ENCODE measurements at regions not wholly inside any gene's neighbourhood (a gene's known extent, or its start where the extent isn't known, plus 50 kb on each side); places are given as distances from the start of the nearest gene placed in this dataset.

- intact Hi-C loops (cut with DNase I), result no loop called here
- no peaks in the 10 kb centered on the region for H3K27me3 ChIP-seq
- 55 to 81% methylated on average over 3 of the region's 3 CpGs for WGBS, 2 donors
- H3K9me3 ChIP-seq, result no peaks in the 10 kb centered on the region
- DNase-seq, result no peak
- no peak overlapping the region for H3K27ac ChIP-seq
- H3K36me3 ChIP-seq, result no peaks in the 10 kb centered on the region
- H3K4me1 ChIP-seq, result no peaks in the 10 kb centered on the region
- no peak for TF ChIP-seq CTCF (IDR thresholded peaks at IDR 0.05)
- TF ChIP-seq POLR2A (IDR thresholded peaks at IDR 0.05), result no peak
- H3K4me3 ChIP-seq, result no peak overlapping the region
Measured at GRCh38 chr3:67875858-67876257, 221.4 kb upstream of the SUCLG2 start.

- WGBS, 2 donors, result 48 to 55% methylated on average over 4 of the region's 4 CpGs
- H3K4me1 ChIP-seq, result no peaks in the 10 kb centered on the region
- no peak overlapping the region for H3K4me3 ChIP-seq
Measured at GRCh38 chr3:67875338-67875737, 220.9 kb upstream of the SUCLG2 start.

GRCh38 chr3:67870477-67870876 lies 216.1 kb upstream of the SUCLG2 start:
- H3K4me1 ChIP-seq, result no peaks in the 10 kb centered on the region
- H3K27ac ChIP-seq, result no peak overlapping the region
- 79 to 88% methylated on average over 3 of the region's 3 CpGs for WGBS, 2 donors
- peaks cover 0 to 6% (median 0%) of the 10 kb centered on the region in 3 donors for H3K9me3 ChIP-seq
- no peaks in the 10 kb centered on the region for H3K36me3 ChIP-seq
- TF ChIP-seq CTCF (IDR thresholded peaks at IDR 0.05) (no peak), POLR2A (IDR thresholded peaks at IDR 0.05) (no peak)
- intact Hi-C loops (cut with DNase I), result no loop called here
- H3K27me3 ChIP-seq, result no peaks in the 10 kb centered on the region
- DNase-seq, result no peak
- H3K4me3 ChIP-seq, result no peak overlapping the region

More at GRCh38 chr3:67875338-67875737, 220.9 kb upstream of the SUCLG2 start:
- H3K27ac ChIP-seq, result no peak overlapping the region
- no peak for DNase-seq
- H3K36me3 ChIP-seq, result no peaks in the 10 kb centered on the region
- no peaks in the 10 kb centered on the region for H3K9me3 ChIP-seq
- intact Hi-C loops (cut with DNase I), result no loop called here
- no peaks in the 10 kb centered on the region for H3K27me3 ChIP-seq
- no peak for TF ChIP-seq POLR2A (IDR thresholded peaks at IDR 0.05)
- TF ChIP-seq CTCF (IDR thresholded peaks at IDR 0.05), result no peak

DNA sequence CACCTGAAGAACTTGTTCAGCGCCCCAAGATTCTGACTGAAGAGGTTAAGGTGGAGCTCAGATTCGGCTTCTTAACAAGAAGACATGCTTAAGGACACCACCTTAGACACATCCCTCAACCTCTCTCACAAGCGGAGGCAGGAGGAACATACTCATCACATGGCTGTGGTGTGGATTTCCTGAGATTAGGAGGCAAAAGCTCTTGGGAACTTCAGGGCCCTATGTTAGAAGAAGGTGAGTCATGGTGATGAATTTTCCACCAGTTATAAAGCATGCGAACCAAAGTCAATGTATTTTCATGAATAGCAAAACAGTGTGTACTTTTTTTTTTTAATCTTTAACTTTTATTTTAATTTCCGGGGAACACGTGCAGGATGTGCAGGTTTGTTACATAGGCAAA lies 212.2 kb upstream of the SUCLG2 start:
- Histone ChIP-seq H3K27ac (no peak overlapping the region), H3K27me3 (no peaks in the 10 kb centered on the region), H3K36me3 (no peaks in the 10 kb centered on the region), H3K4me3 (no peak overlapping the region), H3K4me1 (no peaks in the 10 kb centered on the region), H3K9me3 (peaks cover 0 to 6% (median 0%) of the 10 kb centered on the region in 3 donors)
- TF ChIP-seq CTCF (IDR thresholded peaks at IDR 0.05), result no peak
- TF ChIP-seq POLR2A (IDR thresholded peaks at IDR 0.05), result no peak
- 89 to 93% methylated on average over 6 of the region's 6 CpGs for WGBS, 2 donors
- no peak for DNase-seq
- intact Hi-C loops (cut with DNase I), result no loop called here

DNA sequence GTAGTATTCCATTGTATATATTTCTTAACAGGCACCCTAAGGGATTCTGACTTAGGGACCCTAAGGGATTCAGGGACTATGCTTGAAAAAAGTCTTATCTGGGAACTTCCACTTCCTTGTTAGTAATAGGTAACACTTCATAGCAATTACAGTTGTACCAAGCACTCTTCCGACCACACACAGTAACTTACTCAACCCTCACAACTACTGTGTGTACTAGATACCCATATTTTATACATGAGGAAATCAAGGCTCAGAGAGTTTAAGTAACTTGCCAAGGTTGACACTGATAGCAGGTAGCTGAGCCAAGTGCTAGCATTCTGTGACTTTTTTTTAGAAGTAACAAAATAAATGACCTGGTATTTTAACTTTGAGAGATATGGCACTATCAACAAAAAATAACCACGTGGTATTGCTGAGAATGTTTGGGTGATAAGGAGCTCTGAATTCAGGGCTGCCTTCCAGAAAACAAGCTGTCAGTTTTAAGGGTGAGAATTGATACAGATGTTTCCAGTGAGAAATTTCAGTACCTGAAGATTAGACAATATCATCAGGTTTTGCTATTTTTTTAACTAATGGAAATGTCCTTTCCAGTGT lies 210.3 kb upstream of the SUCLG2 start:
- Histone ChIP-seq H3K9me3 (peaks cover 0 to 6% (median 0%) of the 10 kb centered on the region in 3 donors), H3K4me1 (no peaks in the 10 kb centered on the region), H3K27ac (no peak overlapping the region), H3K27me3 (no peaks in the 10 kb centered on the region), H3K4me3 (no peak overlapping the region), H3K36me3 (no peaks in the 10 kb centered on the region)
- TF ChIP-seq CTCF (IDR thresholded peaks at IDR 0.05), result no peak
- TF ChIP-seq POLR2A (IDR thresholded peaks at IDR 0.05), result no peak
- DNase-seq, result no peak
- WGBS, 2 donors, result 48 to 55% methylated on average over 2 of the region's 2 CpGs
- intact Hi-C loops (cut with DNase I), result no loop called here
